HG03457 (cell line): ENCODE measurements at regions not wholly inside any gene's neighbourhood (a gene's known extent, or its start where the extent isn't known, plus 50 kb on each side); places are given as distances from the start of the nearest gene placed in this dataset.

Source experiments
- ATAC-seq: cut with Tn5 transposase; IDR thresholded peaks from one replicate; pipeline ENCODE4 v1.9.1; 2021; ENCODE audit warnings: moderate number of reproducible peaks; ENCODE audit not compliant: unreplicated experiment

GRCh38 chr2:83584672-83585071 lies 874.4 kb downstream of the SUCLG1 start:
- no peak for ATAC-seq

GRCh38 chr2:83582589-83582988 lies 876.5 kb downstream of the SUCLG1 start:
- no peak for ATAC-seq

GRCh38 chr2:83579507-83579906 lies 879.6 kb downstream of the SUCLG1 start:
- ATAC-seq = no peak

GRCh38 chr2:83578405-83578804 lies 880.7 kb downstream of the SUCLG1 start:
- no peak for ATAC-seq

GRCh38 chr2:83574614-83575013 lies 884.5 kb downstream of the SUCLG1 start:
- no peak for ATAC-seq

GRCh38 chr2:83573060-83573459 lies 886.0 kb downstream of the SUCLG1 start:
- no peak for ATAC-seq

GRCh38 chr2:83572400-83572799 lies 886.7 kb downstream of the SUCLG1 start:
- ATAC-seq = no peak

- no peak for ATAC-seq
Observed at GRCh38 chr2:83567551-83567950, 891.5 kb downstream of the SUCLG1 start.

- ATAC-seq = no peak
Observed at GRCh38 chr2:83565626-83566025, 893.5 kb downstream of the SUCLG1 start.

GRCh38 chr2:83565181-83565580 lies 893.9 kb downstream of the SUCLG1 start:
- no peak for ATAC-seq

GRCh38 chr2:83561592-83561991 lies 897.5 kb downstream of the SUCLG1 start:
- no peak for ATAC-seq

GRCh38 chr2:83536556-83536955 lies 922.5 kb downstream of the SUCLG1 start:
- no peak for ATAC-seq

GRCh38 chr2:83534416-83534815 lies 924.7 kb downstream of the SUCLG1 start:
- no peak for ATAC-seq

- no peak for ATAC-seq
Observed at GRCh38 chr2:83531206-83531826, 927.8 kb downstream of the SUCLG1 start.

GRCh38 chr2:83528767-83529166 lies 930.3 kb downstream of the SUCLG1 start:
- ATAC-seq = no peak

- no peak for ATAC-seq
Observed at GRCh38 chr2:83522891-83523493, 936.1 kb downstream of the SUCLG1 start.

GRCh38 chr2:83517727-83518368 lies 941.2 kb downstream of the SUCLG1 start:
- no peak for ATAC-seq

- no peak for ATAC-seq
Observed at GRCh38 chr2:83516503-83516902, 942.6 kb downstream of the SUCLG1 start.

- no peak for ATAC-seq
Observed at GRCh38 chr2:83487451-83487850, 971.6 kb downstream of the SUCLG1 start.

- no peak for ATAC-seq
Observed at GRCh38 chr2:83481436-83481835, 977.6 kb downstream of the SUCLG1 start.

- ATAC-seq = no peak
Observed at GRCh38 chr2:83478037-83478436, 981.0 kb downstream of the SUCLG1 start.

- ATAC-seq = no peak
Observed at GRCh38 chr2:83475371-83475770, 983.7 kb downstream of the SUCLG1 start.
